Fibroblast of skin of left biceps (primary cell): ENCODE measurements at regions not wholly inside any gene's neighbourhood (a gene's known extent, or its start where the extent isn't known, plus 50 kb on each side); places are given as distances from the start of the nearest gene placed in this dataset.

Experiments used
- DNase-seq, 2 experiments: peaks; one replicate each; pipeline ENCODE4 v3.0.0-alpha.2; 2013; ENCODE audit warnings: low read depth in 2 of 2

DNA sequence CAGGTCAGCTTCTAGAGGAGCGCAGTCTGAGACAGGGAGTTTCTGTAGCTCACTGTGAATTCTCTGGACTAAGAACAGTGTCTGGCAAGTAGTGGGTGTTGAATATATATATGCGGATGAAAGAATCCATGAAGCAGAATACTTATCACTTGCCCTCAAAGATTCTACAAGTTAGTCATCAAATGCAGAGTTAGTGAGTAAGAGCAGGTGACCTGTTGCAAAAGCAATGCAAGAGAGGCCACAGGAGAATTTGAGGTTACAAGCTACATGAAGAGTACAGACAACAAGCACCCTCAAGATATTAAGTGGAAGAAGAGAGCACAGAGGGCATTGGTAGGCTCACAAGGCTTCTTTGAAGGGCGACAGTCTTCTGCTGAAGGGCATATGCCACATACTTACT lies 103.4 kb upstream of the BTBD3 start:
- peak; percentile 36 to 37 for DNase-seq

DNA sequence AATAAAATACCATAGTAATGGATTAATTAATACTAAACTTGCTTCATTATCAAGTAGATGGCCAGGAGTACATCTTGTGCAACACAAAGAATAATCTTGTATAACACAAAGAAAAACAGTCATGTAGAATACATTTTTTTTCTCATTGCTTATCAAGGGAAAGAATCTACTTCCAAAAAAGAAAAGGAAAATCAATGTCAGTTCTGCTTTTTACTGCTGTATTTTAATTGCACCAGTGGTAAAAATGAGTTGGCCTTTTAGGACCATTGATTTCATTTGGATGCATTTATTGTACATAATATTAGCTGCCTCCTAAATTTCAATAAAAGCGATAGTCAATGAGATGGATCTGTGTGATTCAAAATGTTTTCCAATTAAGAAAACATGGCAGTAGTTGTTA lies 96.9 kb upstream of the BTBD3 start:
- DNase-seq: no peak

GRCh38 chr20:11822540-11822794 lies 95.2 kb upstream of the BTBD3 start:
- DNase-seq: no peak

DNA sequence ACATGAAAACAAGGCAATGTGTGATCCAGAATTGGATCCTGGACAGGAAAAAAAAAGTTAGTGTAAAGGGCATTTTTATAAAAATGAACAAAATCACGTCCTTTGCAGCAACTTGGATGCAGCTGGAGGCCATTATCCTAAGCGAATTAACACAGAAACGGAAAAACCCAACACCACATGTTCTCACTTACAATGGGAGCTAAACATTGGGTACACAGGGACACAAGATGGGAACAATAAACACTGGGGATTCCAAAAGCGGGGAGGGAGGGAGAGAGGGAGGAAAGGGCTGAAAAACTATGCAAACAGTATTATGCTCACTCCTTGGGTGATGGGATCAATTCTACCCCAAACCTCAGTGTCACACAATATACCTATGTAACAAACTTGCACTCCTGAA lies 91.4 kb upstream of the BTBD3 start:
- no peak for DNase-seq

GRCh38 chr20:11832397-11832796 lies 85.3 kb upstream of the BTBD3 start:
- no peak for DNase-seq

GRCh38 chr20:11832851-11833250 lies 84.8 kb upstream of the BTBD3 start:
- no peak for DNase-seq

- DNase-seq: no peak
These were observed 83.9 kb upstream of the BTBD3 start for GRCh38 chr20:11833825-11834224.

- no peak for DNase-seq
These were observed 79.5 kb upstream of the BTBD3 start for GRCh38 chr20:11838076-11838636.

DNA sequence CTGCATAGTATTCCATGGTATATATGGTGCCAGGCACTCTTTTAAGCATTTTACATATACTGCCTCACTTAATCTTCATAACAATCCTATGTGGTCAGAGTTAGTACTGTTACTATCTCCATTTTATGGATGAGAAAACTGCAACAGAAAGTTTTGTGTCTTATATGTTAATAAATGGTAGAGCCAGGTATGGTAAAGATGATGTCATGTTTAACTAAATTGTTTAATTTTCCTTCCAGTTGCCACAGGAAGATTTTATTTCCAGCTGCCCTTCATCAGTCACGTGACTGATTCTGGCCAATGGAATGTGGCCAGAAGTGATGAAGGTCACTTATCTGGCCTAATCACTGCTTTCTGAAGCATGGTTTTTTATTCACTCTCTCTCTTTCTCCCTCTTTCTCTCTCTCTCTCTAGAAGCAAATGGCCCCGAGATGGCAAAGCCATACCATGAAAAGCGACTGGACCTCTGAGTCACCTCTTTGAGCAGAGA lies 75.7 kb upstream of the BTBD3 start:
- no peak for DNase-seq

DNA sequence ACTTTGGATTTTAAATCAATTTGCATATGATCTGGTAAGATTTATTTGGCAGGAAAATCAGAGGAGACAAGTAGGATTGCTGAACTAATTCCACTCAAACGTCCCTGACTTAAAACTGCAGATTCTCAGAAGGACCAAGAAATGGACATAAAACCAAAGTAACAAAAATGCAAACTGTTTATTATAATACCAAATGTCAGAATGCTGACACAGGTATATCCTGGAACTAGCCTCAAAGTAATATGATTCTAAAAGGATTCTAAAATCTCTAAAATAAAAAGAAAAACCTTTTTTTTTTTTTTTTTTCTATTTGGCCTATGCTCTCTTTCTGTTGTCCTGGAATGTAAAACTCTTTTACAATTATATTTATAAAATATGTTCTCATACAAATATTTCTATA lies 74.4 kb upstream of the BTBD3 start:
- DNase-seq: no peak

DNA sequence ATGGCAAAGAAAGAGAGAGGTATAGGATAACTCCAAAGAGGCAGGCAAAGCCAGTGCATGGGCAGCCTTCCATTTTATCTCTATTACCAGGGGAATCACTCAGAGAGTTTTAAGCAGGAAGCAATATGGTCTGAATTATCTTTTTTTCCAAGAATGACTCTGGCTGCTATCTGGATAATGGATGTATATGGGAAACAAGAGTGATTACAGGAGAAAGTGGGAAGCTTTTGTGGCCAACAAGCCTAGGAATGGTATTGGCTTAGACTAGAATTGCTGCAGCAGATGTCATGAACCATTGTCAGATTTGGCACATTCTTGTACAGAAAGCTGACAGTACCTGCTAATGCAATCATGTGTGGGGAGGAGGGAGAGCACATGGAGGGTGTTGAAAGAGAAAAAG lies 73.0 kb upstream of the BTBD3 start:
- DNase-seq: peak; percentile 62 to 72

DNA sequence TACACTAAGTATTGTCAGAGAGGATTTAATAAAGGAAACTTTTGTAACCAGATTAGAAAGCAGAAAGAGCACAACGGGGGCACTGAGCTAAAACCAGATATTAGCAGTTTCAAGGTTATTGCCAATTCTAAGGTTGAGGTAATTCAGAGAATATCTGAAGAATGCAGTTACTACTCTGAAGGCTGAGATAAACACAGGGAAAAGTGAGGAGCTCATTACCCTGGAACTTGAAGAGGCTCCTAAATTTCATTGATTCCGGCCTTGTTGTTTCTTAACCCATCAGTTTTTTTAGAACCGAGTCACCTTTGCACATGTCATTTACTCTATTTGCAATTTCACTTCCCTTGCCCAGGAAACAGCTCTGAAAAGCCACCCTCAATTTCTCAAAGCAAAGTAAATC lies 72.4 kb upstream of the BTBD3 start:
- peak in 1 of 2 experiments; percentile 28 for DNase-seq

GRCh38 chr20:11846131-11846530 lies 71.6 kb upstream of the BTBD3 start:
- DNase-seq: no peak

- no peak for DNase-seq
These were observed 69.9 kb upstream of the BTBD3 start for GRCh38 chr20:11847827-11848226.

- no peak for DNase-seq
These were observed 68.3 kb upstream of the BTBD3 start for GRCh38 chr20:11849270-11849915.

- peak in 1 of 2 experiments; percentile 26 for DNase-seq
These were observed 67.6 kb upstream of the BTBD3 start for GRCh38 chr20:11849976-11850670.

DNA sequence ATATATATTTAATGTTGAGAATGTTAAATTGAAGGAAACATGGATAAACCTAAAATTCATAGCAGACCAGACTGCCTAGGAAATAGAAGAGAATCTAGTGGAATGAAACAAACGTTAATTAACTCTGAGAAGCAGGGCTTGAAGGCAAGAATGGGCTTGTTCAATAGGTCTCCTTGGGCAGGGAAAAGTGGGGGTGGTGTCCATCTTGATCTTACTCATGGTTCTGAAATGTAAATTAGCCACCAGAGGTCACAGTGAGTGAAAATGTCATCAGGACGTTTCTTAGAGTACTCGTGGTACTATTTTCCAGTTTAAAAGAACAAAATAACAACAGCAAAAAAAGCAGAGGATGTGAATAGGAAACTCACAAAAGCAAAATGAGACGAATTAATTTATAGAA lies 66.8 kb upstream of the BTBD3 start:
- DNase-seq: no peak

DNA sequence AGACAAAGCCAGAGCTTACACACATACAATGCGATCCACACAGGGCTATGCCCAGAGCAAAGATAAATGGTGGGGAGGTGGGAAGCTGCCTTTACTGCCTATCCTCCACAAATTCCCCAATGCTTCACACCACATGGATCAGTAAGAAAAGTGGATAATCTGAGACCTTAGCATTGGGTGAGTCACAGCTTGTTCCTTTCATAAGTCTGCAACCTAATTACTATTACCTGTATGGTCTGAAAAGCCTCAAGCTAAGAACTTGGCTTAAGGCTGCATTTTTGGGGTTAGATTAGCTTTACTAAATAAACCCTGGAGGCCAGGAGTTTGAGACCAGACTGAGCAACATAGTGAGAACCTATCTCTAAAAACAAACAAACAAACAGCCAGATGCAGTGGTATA lies 66.0 kb upstream of the BTBD3 start:
- DNase-seq: no peak

DNA sequence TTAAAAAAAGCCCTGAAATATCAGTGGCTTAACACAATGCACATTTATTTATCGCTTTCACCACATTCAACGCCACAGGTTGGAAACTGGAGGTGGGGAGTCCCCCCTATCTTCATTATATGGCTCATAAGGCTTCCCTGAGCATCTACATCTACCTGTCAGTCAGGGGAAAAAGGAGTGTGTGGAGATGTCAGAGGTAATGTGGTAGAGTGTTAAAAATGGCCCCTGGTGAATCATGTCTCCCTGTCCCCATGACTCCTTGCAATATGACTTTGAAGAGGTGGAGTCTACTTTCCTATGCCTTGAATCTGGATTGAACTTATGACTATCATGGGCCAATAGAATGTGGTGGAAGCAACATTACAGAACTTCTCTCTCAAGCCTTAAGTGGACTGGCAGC lies 65.5 kb upstream of the BTBD3 start:
- DNase-seq: no peak

- DNase-seq: no peak
These were observed 64.9 kb upstream of the BTBD3 start for GRCh38 chr20:11852811-11853210.

DNA sequence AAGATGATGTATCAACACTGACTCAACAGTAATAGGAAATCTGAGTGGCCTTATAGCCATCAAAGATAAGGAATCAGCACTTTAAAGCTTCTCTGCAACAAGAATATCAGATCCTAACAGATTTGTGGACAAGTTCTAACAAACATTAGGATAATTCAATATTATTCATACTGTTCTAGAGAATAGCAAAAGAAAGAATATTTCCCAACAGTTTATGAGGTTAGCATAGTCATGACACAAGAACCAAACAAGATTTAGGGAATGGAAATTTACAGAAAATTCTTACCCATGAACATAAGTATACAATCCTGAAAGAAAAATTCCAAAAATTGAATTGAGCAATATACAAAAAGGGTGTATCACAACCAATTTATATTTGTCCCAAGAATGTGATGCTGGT lies 64.3 kb upstream of the BTBD3 start:
- no peak for DNase-seq

GRCh38 chr20:11861479-11861878 lies 56.2 kb upstream of the BTBD3 start:
- no peak for DNase-seq

DNA sequence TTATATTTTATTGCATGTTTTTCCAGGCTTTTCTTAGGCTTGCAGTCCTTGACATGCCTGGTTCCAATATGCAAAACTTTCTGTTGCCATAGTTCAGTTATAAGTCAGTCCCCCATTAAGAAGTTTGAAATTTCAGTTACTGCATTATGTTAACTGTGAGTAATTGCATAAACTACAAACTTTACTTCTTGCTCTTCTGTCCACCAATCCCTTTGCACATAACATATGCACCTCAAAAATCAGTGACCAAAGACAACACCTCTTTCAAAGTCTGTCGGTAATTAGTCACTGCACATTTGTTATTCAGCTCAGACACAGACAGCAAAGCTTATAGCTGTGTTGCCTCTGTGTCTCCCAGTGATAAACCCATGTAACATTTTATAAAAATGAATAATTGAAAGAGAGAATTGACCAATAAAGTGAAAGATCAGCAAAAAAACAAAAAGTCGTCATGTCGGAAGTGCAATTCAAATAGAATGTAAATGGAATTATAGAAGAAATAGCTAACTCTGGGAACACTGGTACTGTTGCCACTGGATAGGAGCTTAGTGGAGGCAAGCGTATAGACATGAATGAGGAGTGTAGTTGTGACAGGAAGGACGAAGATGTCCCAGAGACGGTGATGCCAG lies 50.3 kb upstream of the BTBD3 start:
- no peak for DNase-seq
